GM21526 (cell line): ENCODE measurements at regions not wholly inside any gene's neighbourhood (a gene's known extent, or its start where the extent isn't known, plus 50 kb on each side); places are given as distances from the start of the nearest gene placed in this dataset.

Experiments used
- ATAC-seq: cut with Tn5 transposase; IDR thresholded peaks from one replicate; pipeline ENCODE4 v1.9.1; 2021; ENCODE audit warnings: moderate library complexity; ENCODE audit not compliant: unreplicated experiment, low FRiP score

DNA sequence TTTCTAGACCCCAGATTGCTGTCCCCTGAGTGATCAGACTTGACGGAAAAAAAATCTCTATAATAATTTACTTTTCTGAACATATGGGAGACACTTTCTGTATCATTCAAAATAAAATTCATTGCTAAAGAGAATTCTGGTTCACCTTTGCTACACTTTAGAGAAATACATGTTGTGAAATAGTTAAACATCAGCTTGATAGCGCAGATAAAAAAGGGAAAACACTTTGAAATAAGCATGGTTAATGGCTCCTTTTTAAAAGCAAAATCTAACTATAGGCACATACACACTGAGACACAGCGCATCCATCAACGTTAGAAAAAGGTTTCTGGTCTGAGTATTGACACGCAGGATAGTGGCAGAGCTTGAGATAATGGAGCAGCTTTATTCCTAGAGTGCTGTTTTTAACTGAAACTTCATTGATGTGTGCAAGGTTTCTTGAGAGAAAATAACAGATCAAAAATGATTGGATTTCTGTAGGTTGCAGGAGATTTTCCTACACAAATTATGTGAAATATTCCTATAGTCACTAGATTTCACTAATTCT is 341.2 kb downstream of the MZT1 start:
- no peak for ATAC-seq

DNA sequence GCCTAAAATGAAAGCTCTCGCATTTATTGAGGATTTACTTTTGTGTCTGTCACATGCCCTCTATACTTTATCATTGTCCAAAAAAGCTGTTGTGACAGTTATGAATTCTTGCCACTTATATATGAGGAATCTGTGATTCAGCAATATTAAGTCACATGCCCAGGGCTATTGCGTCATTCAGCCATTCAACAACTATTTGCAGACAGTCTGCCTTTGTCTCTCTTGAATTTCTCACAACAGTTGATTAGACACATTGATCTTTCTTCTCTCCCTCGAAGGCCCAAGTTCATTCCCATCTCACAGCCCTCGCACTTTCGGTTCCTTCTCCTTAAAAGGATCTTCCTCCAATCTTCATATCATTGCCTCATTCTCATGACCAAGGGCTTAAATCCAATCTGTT is 342.6 kb downstream of the MZT1 start:
- ATAC-seq, result no peak

DNA sequence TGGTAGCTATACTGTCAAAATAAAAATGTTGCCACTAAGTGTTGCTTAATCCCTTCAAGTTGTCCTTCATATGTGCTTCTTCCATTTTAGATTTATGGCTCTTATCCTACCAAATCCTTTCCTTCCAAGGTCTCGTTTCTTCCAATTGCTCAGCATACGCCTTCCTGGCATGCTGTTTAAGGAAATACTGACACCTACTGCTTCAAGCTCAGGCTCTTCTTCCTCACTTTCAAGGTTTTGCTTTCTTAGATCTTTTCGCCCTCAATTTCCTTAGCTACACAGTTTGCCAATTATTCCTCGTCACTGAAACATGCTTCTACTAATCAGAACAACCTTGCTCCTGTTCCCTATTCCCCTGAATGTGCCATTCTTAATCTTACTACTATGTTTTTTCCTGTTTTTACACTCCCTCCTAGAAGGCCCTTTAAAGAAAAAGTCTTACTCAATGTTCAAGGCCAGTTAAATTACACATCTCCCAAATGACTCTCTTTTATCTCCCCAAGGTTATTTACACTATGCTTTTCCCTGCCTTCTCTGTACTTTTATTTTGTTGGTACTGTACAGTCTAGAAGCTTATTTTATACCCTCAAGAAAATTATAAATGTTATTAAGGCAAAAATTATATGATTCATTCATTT is 343.1 kb downstream of the MZT1 start:
- no peak for ATAC-seq

DNA sequence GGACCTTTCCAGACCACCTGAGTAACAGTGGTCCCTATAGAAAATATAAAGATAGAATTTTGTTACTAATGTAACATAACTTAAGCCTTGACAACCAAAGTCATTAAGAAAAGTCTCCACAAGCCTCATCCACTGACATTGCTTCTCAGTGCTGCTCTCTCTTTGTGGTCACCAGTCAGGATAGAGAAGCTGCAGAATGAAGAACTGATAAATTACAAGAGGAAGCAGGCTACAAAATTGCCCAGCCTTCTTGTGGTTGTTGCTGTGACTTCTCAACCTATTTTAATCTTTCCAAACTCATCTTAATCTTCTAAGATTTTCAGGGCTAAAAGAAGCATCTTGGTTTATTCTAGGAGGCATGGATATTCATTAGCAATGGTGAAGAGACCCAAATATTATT is 343.8 kb downstream of the MZT1 start:
- no peak for ATAC-seq

DNA sequence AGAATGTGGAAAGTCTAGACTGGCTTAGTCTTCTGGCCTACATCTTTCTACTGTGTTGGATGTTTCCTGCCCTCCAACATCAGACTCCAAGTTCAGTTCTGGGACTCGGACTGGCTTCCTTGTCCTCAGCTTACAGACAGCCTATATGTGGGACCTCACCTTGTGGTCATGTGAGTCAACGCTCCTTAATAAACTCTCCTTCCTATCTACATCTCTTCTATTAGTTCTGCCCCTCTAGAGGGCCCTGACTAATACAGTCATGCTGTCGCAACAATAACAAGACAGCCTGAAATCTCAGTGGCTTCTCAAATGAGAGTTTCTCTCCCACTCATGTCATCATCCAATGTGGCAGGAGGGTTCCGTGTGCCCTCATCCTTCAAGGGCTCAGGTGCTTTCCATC is 347.8 kb downstream of the MZT1 start:
- ATAC-seq, result no peak

DNA sequence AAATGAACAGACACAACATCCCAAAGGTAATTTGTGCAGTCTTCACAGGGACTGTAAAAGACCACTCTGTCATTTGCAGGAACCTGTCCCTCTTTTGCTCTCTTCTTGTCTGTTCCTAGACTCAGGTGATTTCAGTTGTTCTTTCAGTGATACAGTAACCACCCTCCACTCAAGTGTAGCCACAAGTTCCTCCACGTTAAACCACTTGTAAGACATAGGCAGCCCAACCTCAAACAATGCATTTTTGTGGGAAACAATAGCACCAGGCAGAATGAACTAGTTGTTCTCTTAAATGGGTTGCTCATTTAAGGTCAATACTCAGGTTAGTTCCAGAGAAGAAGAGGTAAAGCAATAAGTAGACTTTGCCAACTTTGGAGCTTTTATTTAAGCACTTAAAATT is 359.4 kb downstream of the MZT1 start:
- ATAC-seq, result no peak

DNA sequence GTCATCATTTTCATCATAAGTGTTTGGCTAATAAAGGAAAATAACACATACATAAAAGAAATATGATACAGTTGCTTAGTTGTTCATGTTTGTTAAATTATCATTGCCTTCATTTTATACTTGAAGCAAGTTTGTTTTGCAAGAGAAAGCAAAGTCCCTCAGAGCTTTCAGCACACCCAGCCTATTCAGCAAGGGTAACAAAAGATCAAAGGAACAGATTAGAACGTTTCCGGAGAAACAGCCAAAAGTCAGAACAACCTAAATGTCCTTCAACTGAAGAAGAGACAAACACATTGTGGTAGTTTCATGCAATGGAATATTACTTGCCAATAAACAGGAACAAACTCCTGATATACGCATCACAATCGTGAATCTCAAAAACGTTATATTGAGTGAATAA is 380.7 kb downstream of the MZT1 start:
- ATAC-seq, result no peak

DNA sequence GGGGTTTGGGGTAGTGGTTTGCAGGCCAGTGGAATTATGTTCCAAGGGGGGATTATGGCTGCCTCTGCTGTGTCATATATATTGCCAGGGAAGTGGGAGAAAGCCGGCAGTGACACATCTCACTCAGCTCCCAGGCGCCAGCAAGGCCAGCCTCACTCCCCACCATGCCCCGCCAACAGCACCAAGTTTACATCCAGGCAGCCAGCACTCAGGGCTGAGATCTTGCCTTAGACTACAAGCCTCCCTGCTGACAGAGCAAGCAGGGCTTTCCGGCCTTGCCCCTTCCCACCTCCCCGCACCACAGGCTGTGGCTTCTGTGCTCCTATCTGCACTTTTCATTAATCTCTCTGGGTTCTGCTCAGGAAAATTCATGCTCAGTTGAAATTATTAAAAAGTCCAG is 385.1 kb downstream of the MZT1 start:
- ATAC-seq, result no peak

DNA sequence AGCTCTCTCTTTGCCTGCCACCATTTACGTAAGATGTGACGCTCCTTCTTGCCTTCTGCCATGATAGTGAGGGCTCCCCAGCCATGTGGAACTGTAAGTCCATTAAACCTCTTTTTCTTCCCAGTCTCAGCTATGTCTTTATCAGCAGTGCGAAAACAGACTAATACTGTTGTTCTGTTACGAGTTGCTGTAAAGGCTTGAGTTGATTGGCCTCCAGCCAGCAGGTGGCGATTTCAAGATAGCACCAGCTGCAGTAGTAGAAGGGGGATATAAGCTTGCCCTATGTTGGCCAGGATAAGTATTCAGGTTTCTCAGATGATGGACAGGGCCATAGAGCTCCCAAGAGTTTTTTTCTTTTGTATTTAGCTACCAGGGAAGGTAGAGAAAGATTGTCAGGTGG is 385.5 kb downstream of the MZT1 start:
- no peak for ATAC-seq

DNA sequence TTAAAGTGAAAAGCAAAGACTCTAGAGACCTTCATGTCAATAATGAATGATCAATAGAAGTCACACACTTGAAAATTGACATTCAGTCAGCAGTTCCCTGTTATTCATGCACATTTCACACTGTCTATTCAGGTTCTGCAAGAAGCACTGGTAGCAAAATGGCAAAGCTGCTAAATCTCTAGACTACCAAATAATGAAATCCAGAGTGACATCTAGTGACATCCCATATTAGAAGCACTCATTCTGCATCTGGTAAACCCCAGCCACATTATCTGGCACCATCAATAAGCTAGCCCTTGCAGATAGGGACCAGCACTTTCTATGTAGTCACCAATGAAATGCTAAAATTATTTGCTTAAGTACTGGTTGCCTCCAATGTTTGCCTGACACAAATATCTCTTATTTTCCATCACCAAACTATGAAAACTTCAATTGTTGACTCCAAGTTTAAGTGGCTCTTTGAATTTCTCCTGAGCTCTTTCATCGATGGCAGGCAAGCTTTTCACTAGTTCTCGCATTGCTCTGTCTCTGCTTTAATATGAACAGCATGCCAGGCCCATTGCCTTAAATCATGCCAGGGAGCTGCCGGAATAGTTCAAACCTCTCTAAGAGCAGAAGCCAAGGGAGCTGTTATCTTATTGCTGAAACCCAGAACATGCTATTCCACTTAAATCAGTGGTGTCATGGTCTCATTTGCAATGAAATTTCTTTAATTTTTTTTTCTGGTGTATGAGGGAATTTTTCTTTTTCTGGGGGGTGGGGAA is 409.9 kb downstream of the MZT1 start:
- ATAC-seq, result no peak

DNA sequence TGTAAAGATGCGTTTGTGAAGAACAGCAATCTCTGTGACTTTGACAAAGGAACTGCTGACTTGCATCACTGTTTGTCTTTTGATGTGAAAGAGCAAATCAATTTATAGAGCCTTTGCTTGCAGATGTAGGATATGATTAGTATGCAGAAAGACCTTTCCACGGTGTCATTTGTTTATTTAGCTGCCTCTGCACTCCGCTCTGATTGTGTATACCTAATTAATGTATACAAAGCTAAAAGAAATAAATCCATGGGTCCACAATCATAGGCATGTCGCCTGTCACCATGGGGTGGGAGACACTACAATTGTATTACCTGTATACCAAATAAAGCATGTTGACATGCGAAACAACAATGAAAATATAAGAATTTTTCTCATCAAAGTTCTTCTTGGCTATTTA is 410.7 kb downstream of the MZT1 start:
- no peak for ATAC-seq

DNA sequence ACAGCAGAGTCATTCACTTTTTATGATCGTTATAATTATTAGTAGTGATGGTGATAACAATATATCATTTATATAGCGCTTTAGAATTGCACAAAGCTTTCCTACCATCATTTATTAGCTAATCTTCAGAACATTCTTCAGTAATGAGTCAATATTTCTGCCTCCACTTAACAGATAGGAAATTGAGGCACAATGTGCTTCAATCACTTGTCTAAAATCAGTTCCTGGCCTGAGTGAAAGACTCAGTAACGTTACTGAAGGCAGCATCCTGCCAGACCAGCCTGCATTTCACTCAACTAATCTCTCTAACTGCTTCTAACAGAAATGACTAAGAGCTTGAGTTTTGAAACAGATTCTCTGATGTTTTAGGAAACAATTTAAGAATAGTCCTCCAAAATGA is 412.1 kb downstream of the MZT1 start:
- no peak for ATAC-seq

DNA sequence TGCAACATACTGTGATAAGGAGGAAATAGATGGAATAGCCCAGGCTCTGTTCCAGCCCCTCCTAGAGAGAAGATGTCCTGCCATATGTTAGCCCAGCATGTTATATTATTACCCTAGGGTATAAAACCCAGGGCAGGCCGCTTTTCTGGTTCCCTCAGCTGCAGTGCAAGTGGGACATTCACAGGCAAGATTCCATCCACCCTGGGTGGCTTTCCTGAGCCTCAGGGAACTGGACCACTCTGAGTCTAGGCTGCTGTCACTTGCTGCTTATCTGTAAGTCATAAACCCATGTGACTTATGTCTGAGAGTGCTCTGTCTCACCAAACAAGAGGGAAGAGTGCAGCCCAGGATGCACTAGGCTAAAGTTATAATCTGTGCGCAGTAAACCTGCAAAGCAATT is 413.2 kb downstream of the MZT1 start:
- ATAC-seq, result no peak

DNA sequence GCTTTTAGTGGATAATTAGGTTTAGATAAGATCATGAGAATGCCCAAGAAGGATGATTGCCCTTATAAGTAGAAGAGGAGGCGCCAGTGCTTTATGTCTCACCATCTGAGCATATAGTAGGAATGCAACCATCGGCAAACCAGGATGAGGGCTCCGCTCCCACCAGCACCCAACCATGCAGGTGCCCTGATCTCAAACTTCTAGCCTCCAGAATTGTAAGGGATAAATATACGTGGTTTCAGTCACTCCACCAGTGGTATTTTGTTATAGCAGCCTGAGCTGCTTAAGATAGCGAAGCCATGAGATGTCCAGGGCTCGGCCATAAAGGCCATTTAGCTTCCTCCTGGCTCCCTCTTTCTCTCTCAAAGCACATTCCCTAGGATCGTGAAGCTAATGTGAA is 413.9 kb downstream of the MZT1 start:
- ATAC-seq, result no peak

DNA sequence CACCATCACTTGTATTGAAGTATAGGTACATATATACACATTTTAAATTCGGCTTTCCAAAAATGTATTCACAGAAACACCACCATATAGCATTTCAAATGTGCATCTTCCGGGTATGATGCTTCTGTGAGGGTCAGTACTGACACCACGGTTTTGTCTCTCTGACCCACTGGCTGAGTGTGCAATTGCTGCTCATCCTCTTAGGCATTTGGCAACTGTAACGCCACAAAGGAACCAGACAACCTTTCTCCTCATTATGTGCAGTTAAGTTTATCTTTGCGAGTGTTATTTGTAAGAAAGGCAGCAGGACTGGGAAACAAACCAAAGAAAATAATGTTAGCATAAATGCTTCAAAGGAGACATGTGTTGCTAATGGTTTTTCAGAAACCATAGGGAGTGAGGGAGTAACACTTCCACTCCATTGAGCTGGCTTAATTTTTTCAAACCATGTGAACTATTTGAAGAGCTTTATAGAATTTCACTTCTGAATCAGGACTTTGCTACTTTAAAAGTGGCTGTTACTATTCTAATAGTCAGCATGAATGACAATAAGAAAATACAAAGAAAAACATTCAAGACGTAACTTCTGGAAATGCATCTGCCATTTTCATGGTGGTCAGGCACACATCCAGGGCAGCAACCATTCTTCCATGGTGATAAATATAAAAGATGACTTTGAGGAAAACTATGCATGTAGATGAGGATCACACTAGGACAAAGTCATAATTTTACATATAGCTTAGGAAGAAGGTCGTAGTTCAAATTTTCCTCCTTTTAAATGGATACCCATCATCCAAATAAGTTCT is 423.3 kb downstream of the MZT1 start:
- ATAC-seq, result no peak

DNA sequence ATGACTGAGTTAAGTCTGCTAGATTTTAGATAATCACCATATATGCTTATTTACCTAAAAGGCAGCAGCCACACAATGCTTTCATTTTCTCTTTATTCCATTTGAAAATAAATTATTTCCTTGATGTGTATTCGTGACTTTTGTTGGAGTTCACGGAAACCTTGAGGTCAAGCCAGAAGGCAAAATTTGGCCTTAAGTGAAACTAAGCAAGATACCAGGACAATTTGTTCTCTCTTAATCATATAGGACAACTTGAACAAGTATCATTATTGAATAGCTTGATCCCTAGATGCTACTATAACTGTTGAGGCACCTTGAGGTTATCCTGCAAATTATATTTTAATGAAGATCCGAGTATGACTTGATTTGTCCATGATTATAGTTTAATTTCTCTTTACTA is 429.2 kb upstream of the DACH1 start:
- no peak for ATAC-seq

DNA sequence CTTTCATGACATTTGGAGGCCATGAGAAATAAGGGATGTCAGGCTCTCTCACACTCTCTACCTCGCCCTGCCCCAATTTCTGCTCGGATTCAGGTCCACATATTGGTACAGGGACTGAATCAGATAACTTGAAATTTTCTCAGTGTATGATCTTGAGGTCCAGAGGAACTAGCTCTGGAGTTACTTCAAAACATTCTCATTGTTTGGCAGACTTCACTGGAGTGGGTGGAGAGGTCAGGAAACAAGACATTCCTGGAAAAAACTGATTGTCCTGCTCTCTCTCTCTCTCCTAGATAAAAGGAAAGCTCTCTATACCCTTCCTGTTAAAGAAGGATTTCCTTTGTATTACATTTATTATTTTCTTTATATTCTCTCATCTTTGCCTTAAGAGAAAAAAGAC is 428.1 kb upstream of the DACH1 start:
- ATAC-seq, result no peak

DNA sequence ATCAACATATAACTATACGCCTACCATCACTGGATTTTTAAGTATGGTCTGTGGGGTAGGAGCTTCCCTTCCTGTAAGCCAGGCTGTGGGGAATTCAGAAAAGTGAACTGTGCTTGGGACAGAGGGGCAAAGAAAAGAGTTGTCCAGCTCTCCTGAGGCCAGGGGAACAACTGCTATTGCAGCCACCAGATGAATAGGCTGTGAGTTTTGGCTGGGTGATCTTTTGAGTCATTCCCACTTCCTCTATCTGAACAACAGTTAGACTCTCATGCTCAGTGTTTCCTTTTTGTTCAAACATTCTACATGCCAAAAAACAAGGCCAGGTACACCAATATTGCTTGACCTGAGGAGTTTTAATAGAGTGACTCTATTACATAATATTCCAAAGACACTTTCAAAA is 426.2 kb upstream of the DACH1 start:
- ATAC-seq, result no peak

DNA sequence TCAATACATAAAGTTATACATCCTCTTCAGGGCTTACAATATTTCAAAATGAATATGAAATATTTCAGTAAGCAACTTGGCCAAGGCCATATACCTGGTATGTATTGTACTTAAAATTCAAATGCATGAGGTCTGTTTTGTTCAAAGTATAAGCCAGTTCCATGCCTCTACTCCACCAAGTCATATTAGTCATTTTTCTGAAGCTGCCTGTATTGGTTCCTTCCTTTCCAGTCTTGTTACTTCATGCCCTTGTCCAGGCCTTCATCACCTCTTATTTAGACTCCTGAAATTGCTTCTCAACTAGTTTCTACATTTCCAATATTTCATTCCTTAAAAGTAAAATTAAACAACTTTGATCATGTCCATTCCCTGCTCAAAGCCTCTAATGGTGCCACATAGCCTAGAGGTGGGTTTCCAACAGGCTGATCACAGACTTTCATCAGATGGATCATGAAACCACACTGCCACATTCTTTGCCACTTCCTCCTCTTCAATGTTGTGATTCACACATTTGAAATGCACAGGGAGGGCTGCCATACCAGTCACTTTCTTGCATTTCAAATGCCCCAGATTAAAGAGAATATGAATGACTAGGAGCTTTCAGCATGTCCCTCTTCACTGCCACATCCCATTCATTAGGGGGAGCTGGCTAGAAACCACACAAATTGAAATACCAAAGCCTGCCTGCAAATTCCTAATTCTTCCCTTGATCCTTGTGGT is 424.1 kb upstream of the DACH1 start:
- no peak for ATAC-seq

DNA sequence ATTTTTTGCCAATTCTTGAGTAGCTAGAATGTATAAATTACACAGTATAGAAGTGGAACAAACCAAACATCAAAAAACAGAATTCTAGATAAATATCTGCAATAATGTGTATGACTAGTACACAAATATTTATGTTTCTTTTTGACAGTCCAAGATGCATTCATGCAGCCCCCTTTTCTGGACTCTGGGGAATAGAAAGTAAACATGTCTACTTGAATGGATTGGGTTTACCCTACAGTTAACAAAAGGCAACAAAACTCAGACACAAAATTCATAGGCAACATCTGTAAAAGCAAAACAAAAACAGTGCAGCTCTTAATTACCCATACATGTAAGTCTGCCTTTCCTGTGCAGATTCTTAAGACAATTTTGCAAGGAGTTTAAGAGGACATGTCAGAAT is 419.4 kb upstream of the DACH1 start:
- ATAC-seq, result no peak

DNA sequence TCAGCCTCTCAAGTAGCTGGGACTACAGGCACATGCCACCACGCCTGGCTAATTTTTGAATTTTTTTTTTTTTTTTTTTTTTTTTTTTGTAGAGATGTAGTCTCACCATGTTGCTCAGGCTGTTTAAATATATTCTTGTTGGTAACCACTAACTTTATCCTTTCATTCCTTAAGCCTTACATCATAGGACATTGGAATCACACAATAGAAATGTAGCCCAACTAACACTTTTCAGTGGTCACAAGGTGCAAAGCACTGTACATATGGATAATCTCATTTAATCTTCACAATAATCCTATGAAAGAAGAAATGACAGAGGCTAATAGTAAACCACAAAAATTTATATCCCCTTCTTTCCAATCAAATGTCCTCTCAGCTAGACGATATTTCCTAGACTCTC is 417.8 kb upstream of the DACH1 start:
- ATAC-seq, result no peak
